ENCODE measurements at regions not wholly inside any gene's neighbourhood (a gene's known extent, or its start where the extent isn't known, plus 50 kb on each side); places are given as distances from the start of the nearest gene placed in this dataset.

- no peak for TF ChIP-seq CTCF (IDR thresholded peaks at IDR 0.05; ENCODE audit: low read depth, low read length)
Observed at GRCh38 chr3:59653405-59654122, 603.7 kb upstream of the CFAP20DC start.

DNA sequence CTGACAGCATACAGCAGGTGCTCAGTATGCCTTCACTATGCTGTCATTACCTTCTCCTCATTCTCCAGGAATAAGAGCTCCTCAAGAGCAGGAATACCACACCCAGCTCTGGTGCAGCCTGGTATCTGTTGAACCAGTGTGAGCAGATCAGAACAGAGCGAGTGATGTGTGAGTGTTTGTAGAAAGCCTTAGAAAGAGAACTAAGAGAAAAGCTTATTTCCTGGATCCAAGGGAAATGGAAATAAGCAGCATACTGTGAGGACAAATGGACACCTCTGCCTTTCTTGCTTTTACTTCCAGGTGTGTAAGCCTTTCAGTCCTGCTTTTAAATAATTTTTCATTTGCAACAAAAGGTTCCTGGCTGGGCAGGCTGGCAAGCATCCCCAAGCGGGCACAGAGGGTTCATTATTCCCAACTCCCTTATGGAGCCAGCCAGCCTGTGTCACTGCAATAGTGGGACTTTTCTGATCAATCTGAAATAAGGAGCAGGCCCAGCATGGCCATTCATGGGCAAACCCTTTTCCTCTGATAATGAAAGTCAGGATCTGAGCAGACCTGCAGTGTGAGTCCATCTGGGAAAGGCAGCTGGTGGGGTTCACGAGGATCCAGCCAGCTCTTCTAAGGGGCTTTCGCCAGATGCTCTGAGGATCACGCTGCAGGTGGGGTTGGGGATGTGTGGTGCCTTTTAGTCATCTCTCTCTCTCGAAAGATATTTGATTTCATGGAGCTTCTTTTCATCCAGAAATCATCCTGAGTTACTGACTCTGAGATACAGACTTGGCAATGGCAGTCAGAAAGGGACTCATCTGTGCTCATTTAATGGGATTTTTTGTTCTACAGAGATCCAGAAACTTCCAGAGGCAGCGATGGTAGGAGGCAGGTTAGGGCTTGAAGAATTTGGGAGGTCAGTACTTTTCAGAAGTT lies 594.9 kb upstream of the CFAP20DC start:
- no peak overlapping the region for H3K4me3 ChIP-seq (ENCODE audit: low read depth, low read length)

More at GRCh38 chr3:59653405-59654122, 603.7 kb upstream of the CFAP20DC start:
- no peak overlapping the region for H3K4me3 ChIP-seq (ENCODE audit: low read depth, low read length)

GRCh38 chr3:59641169-59641899 lies 591.5 kb upstream of the CFAP20DC start:
- H3K4me3 ChIP-seq (ENCODE audit: low read depth, low read length): no peak overlapping the region
- TF ChIP-seq CTCF (IDR thresholded peaks at IDR 0.05; ENCODE audit: low read depth, low read length): no peak

More for the DNA sequence above, 594.9 kb upstream of the CFAP20DC start:
- TF ChIP-seq CTCF (IDR thresholded peaks at IDR 0.05; ENCODE audit: low read depth, low read length): no peak

DNA sequence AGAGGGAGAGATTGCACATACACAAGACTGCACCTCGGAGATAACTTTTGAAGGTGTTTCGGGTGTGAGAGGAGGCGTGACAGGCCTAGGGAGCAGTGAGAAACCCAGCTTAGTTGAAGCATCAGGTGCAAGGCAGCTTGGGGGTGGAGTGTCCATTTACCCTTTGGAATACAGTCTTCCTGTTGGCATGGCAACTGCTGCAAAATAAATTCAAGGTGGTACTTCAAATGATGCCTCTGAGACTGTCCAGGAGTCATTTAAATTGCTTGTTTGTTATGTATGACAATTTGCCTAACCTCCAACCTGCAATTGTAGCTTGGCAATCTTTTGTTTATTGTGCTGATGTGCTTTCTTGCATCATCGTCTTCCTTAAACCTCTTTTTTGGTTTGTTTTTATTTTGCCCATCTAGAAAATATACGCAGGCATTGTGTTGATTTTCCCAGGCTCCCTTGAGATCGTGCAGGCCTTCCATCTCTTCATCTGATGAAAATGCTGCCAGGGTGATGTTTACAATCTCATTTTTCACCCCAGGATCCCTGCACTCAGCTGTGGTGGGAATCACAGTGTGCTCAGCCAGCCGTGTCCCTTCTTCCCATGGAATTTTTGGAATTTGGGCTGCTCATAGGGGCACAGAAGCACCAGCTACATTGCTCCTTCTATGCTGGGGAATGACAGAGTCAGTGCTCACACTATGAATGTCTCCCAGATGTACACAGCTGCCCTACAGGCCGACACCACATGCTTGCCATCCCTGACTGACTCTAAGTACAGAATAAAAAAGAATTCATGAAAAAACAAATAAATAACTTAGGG lies 583.1 kb upstream of the CFAP20DC start:
- H3K4me3 ChIP-seq (ENCODE audit: low read depth, low read length): no peak overlapping the region
- TF ChIP-seq CTCF (IDR thresholded peaks at IDR 0.05; ENCODE audit: low read depth, low read length): no peak

DNA sequence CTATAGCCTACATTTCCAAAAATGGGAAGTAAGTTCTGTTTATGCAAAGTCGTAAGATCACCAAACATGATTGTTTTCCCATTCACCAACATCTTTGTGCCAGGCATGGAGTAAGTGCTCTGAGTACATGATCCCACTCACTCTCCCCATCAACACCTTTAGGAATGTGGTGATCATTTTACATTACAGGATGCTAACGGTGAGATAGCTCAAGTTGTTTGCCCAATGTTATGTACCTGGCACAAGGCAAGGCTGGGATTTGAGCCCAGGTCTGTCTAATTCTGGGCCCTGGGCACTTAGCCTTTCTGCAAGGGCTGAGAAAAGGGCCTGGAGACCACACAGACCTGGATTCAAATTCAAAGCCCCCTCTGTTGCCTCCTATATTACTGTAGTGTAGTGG lies 581.7 kb upstream of the CFAP20DC start:
- TF ChIP-seq CTCF (IDR thresholded peaks at IDR 0.05; ENCODE audit: low read depth, low read length): no peak
- no peak overlapping the region for H3K4me3 ChIP-seq (ENCODE audit: low read depth, low read length)

DNA sequence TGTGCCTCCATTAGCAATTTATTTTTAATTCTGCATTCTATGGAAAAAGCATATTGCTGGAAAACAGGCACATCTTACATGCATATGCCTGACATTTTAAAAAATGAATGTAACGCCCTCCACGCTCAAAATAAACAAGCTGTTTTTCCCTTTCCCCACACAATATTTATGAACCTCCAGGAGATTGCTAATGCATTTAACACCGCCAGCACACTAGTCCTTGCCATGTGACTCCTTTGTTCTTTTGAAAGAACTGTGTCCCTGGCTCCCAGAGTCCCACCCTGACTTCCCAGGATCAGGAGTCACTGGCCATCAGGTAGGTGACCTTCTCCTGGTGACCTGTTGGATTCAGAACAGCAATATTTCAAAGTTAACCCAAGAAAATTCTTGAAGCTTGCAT lies 571.2 kb upstream of the CFAP20DC start:
- no peak for TF ChIP-seq CTCF (IDR thresholded peaks at IDR 0.05; ENCODE audit: low read depth, low read length)
- H3K4me3 ChIP-seq (ENCODE audit: low read depth, low read length): no peak overlapping the region

All from WI38 (cell line).